K562 (cell line): ENCODE measurements at regions not wholly inside any gene's neighbourhood (a gene's known extent, or its start where the extent isn't known, plus 50 kb on each side); places are given as distances from the start of the nearest gene placed in this dataset.
"Not testable (repeated sequence)": the region's sequence is repeated elsewhere in the genome, so short reads cannot be mapped to it uniquely, and the experiment has no call there.

ENCODE experiments used
- ATAC-seq: fragments of 200-7000 bp; cut with Tn5 transposase; 3 replicates; pipeline ENCODE4 v1.9.1; 2020; ENCODE audit warnings: moderate library complexity
- BruUV-seq: library from RNA; stranded (reverse); fragments of 400-500 nt; replicated peaks from 2 replicates; lab custom pipeline; 2021; lab: Mats Ljungman, UMichigan
- CTCF ChIA-PET: fragments of 300-600 bp; formaldehyde crosslinking; extraction: SDS; loops from one replicate; lab custom pipeline; 2021; ENCODE audit warnings: low intra/inter-chr PET ratio; lab: Yijun Ruan, JAX
- POLR2A ChIA-PET: fragments of 300-600, 350-650 bp; sonication (Branson Sonifier 250); formaldehyde crosslinking; extraction: SDS; loops from one replicate; lab custom pipeline; 2021; ENCODE audit warnings: antibody characterized with exemption, inconsistent platforms; lab: Yijun Ruan, JAX
- DNase-seq, 4 experiments: peaks; one replicate each; pipeline versions ENCODE4 v3.0.0 to v3.0.0-alpha.2; 2011 to 2018; ENCODE audit warnings: low spot score in 3 of 4, mixed read lengths in 3 of 4; ENCODE audit errors: extremely low read depth in 1 of 4
- FAIRE-seq: peaks from 2 replicates; lab custom pipeline; 2011; peaks lifted over from hg19 to GRCh38; lab: Jason Lieb, UNC
- H2AFZ ChIP-seq: 2 replicates; pipeline ENCODE4 v1.6.0; 2011; ENCODE audit warnings: low read depth, low read length, control low read depth, inconsistent platforms
- H3K27ac ChIP-seq: fragments of 200-600 bp; 3 replicates; pipeline ENCODE4 v1.8.0; 2011; ENCODE audit warnings: low read depth, mild to moderate bottlenecking, control low read depth, inconsistent platforms, low read length, moderate library complexity, mixed read lengths; ENCODE audit errors: extremely low read depth
- H3K27me3 ChIP-seq, 2 experiments: fragments of 300-600 bp in 1 of 2; 2 replicates in 1 of 2; 3 replicates in 1 of 2; pipeline versions ENCODE4 v1.6.0 to v1.8.0; 2011; ENCODE audit warnings: inconsistent platforms in 2 of 2, low read length in 2 of 2, mild to moderate bottlenecking in 1 of 2, mixed read lengths in 1 of 2, moderate library complexity in 1 of 2; ENCODE audit not compliant: control insufficient read depth in 2 of 2, insufficient read depth in 2 of 2
- H3K36me3 ChIP-seq: fragments of 300-600 bp; 3 replicates; pipeline ENCODE4 v1.8.0; 2011; ENCODE audit warnings: mild to moderate bottlenecking, low read length, inconsistent platforms; ENCODE audit not compliant: control insufficient read depth, insufficient read depth
- H3K4me1 ChIP-seq, 2 experiments: fragments of 200-600 bp in 1 of 2; replicated peaks in 1 of 2; 2 replicates in 1 of 2; 3 replicates in 1 of 2; pipeline versions ENCODE4 v1.5.1 to v1.8.0; 2011; ENCODE audit warnings: inconsistent platforms in 2 of 2, low read length in 2 of 2, mild to moderate bottlenecking in 1 of 2, mixed read lengths in 1 of 2, moderate library complexity in 1 of 2; ENCODE audit not compliant: control insufficient read depth in 2 of 2, insufficient read depth in 2 of 2
- H3K4me2 ChIP-seq: 2 replicates; pipeline ENCODE4 v1.6.1; 2011; ENCODE audit warnings: low read length, control low read depth, inconsistent platforms, mixed read lengths; ENCODE audit not compliant: insufficient read depth
- H3K4me3 ChIP-seq: fragments of 200-600 bp; sonication (generic), shearing (Covaris generic); 2 replicates; pipeline ENCODE4 v1.5.1; 2016; ENCODE audit warnings: control low read depth, inconsistent platforms
- H3K79me2 ChIP-seq: fragments of 200-600 bp; 3 replicates; pipeline ENCODE4 v1.8.0; 2011; ENCODE audit warnings: low read length, inconsistent platforms; ENCODE audit not compliant: control insufficient read depth, insufficient read depth
- H3K9ac ChIP-seq, 2 experiments: 2 replicates each; pipeline versions ENCODE4 v1.6.0 to v1.6.1; 2011; ENCODE audit warnings: low read depth in 2 of 2, low read length in 2 of 2, control low read depth in 1 of 2, inconsistent platforms in 1 of 2, mild to moderate bottlenecking in 1 of 2, mixed read lengths in 1 of 2; ENCODE audit not compliant: insufficient read depth in 1 of 2
- H3K9me1 ChIP-seq: one replicate; pipeline ENCODE4 v1.6.0; 2011; ENCODE audit warnings: inconsistent platforms, mild to moderate bottlenecking, low read length, moderate library complexity; ENCODE audit not compliant: control insufficient read depth, insufficient read depth
- H3K9me3 ChIP-seq: replicated peaks from 2 replicates; pipeline ENCODE4 v1.5.1; 2011; ENCODE audit warnings: low read depth, low read length, inconsistent platforms; ENCODE audit not compliant: control insufficient read depth, insufficient read depth
- H4K20me1 ChIP-seq: replicated peaks from 2 replicates; pipeline ENCODE4 v1.6.1; 2011; ENCODE audit warnings: low read length, inconsistent platforms, mixed read lengths; ENCODE audit not compliant: control insufficient read depth, insufficient read depth
- BDP1 ChIP-seq: IDR thresholded peaks from 3 replicates; pipeline ENCODE4 v1.6.1; 2011; ENCODE audit not compliant: insufficient read length, insufficient read depth
- E2F6 ChIP-seq, 2 experiments: IDR thresholded peaks; 2 replicates each; pipeline ENCODE4 v1.6.1; 2011; ENCODE audit warnings: borderline replicate concordance in 1 of 2, control low read depth in 1 of 2, low read depth in 1 of 2, low read length in 1 of 2, mild to moderate bottlenecking in 1 of 2, mixed read lengths in 1 of 2, moderate library complexity in 1 of 2; ENCODE audit not compliant: insufficient read depth in 1 of 2, insufficient read length in 1 of 2, poor library complexity in 1 of 2, severe bottlenecking in 1 of 2; ENCODE audit errors: extremely low read depth in 1 of 2
- HNRNPH1 ChIP-seq: fragments of 200-400 bp; formaldehyde crosslinking; optimal IDR thresholded peaks from 2 replicates; pipeline ENCODE3; 2017; ENCODE audit warnings: low read depth, mild to moderate bottlenecking, low read length, moderate library complexity
- TAF7 ChIP-seq: fragments of 450-650 bp; IDR thresholded peaks from 2 replicates; pipeline ENCODE4 v1.6.1; 2016; ENCODE audit warnings: missing genetic modification characterization, missing compliant biosample characterization
- ZC3H4 ChIP-seq: sonication (generic); formaldehyde crosslinking; IDR thresholded peaks from 2 replicates; pipeline ENCODE4 v1.9.0; 2021; ENCODE audit warnings: missing genetic modification reagents, borderline replicate concordance
- ZNF274 ChIP-seq: IDR thresholded peaks from 2 replicates; pipeline ENCODE4 v1.6.1; 2011; ENCODE audit warnings: low read depth, mild to moderate bottlenecking, low read length, moderate library complexity, borderline replicate concordance
- ZNF77 ChIP-seq: fragments of 250-450 bp; sonication (Bioruptor Pico); IDR thresholded peaks from 2 replicates; pipeline ENCODE4 v1.5.0; 2020
- in situ Hi-C: fragments of 300-500 bp; cut with MboI; formaldehyde crosslinking; loops from 4 replicates; pipeline ENCODE4 v1.15.0; 2018; ENCODE audit warnings: inconsistent platforms, mixed read lengths
- intact Hi-C: fragments of 100-400 bp; cut with micrococcal nuclease; formaldehyde crosslinking; loops from 2 replicates; pipeline ENCODE4 v1.14.2; 2022

GRCh38 chr4:66929748-66930147 is 615.6 kb downstream of the CENPC start (continued):
- TF ChIP-seq HNRNPH1 (no peak), E2F6 (IDR thresholded peaks at IDR 0.05; ENCODE audit: borderline replicate concordance in 1 of 2, extremely low read depth in 1 of 2, insufficient read depth in 1 of 2, insufficient read length in 1 of 2, low read depth in 1 of 2, low read length in 1 of 2, poor library complexity in 1 of 2, severe bottlenecking in 1 of 2) (no peak), ZNF274 (no peak), BDP1 (no peak), ZC3H4 (no peak), TAF7 (tag) (no peak), ZNF77 (no peak)

GRCh38 chr4:66928881-66929280 is 616.4 kb downstream of the CENPC start:
- not testable (repeated sequence) for BruUV-seq

More at GRCh38 chr4:66928881-66929280, 616.4 kb downstream of the CENPC start:
- H3K79me2 ChIP-seq, H3K4me2 ChIP-seq, H3K4me3 ChIP-seq, FAIRE-seq, intact Hi-C loops, H3K9me3 ChIP-seq, DNase-seq, H3K36me3 ChIP-seq, H3K9ac ChIP-seq, H3K9me1 ChIP-seq, in situ Hi-C loops, CTCF ChIA-PET, ATAC-seq, H2AFZ ChIP-seq, H4K20me1 ChIP-seq, H3K27ac ChIP-seq, H3K4me1 ChIP-seq, H3K27me3 ChIP-seq, POLR2A ChIA-PET: not testable (repeated sequence)
